Hippocampal formation (tissue), 2 donors: ENCODE measurements at regions not wholly inside any gene's neighbourhood (a gene's known extent, or its start where the extent isn't known, plus 50 kb on each side); places are given as distances from the start of the nearest gene placed in this dataset.
"Not testable (repeated sequence)": the region's sequence is repeated elsewhere in the genome, so short reads cannot be mapped to it uniquely, and the experiment has no call there.

Experiments
- DNase-seq, 2 donors: peaks; one replicate each; lab custom pipeline; 2025; lab: John Stamatoyannopoulos, UW

DNA sequence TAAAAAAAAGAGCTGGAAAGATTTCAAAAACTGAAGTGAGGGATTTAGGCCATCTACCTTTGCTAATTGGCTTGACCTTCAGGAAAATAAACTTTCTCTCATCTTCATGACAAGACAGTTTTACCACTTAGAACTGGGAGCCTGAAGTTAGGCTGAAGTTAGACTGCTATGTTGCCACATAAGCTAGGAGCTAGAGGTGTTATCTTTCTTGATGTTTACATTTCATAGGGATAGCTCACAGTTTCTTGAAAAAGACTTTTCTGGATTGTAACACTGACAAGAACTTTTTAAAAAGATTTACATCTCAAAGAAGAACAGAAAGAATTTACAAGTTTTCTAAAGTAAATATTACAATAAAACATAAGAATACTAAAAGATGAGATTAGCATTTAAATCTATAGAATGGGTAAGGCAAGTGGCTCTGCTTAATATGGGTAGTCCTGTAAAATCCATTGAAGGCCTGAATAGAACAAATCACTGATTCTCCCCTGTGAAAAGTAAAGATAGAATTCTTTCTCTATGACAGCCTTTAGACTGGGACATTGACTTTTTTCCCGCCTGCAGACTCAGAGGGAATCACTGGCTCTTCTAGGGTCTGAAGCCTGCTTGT, 1665.4 kb upstream of the CDH9 start:
- DNase-seq: no peak

DNA sequence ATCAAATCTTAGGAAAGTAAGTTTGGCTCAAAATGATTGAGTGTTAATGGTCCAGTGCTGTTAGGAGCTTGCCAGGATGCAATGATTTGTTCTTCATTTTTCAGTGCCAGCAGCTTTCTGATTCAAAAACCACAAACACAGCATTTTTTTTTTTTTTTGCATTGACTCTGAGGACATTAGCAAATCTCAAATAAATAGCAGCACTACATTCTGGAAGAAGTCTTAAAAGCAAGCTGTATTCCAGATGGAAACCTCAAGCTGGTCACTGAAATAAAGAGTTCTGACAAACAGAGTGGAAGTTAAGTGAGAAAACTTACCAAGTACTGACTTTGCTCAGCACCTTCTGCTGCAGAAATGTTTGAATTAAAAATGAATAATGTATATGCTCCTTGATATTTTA, 1653.1 kb upstream of the CDH9 start:
- DNase-seq: no peak

DNA sequence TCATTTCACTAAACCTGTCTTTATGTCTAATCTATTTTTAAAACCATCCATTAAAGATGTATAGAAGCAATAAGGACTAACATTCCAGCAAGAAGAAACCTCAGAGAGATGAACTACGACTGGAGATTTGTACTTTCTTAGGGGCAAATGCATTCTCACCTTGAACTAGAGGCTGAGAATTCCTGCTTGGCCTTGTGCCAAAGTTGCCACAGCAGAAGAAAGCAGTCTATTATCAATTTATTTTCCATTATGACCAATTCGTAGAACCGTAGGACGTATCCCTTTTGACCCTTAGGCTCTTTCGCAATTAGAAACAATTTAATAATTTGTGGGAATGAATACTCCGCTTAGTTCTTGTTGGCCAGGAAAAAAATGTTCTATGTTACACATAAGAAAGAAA, 1647.4 kb upstream of the CDH9 start:
- no peak for DNase-seq

DNA sequence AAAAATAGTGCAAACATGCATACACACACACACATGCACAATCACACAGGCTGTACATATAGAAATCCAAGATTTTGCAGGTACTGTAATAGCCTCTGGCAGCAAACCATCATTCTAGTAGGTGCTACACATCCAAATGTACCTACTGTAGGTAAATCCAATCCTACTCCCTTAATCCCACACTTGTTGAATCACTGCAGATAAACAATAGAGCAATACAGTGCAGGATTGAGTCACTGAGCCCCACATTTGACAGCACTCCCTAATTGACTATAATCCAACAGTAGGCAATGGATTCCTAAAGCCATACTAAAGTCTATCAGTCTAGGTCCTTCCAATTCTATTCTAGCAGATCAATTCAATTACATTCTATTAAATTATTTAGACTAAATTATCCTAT, 1640.5 kb upstream of the CDH9 start:
- no peak for DNase-seq

DNA sequence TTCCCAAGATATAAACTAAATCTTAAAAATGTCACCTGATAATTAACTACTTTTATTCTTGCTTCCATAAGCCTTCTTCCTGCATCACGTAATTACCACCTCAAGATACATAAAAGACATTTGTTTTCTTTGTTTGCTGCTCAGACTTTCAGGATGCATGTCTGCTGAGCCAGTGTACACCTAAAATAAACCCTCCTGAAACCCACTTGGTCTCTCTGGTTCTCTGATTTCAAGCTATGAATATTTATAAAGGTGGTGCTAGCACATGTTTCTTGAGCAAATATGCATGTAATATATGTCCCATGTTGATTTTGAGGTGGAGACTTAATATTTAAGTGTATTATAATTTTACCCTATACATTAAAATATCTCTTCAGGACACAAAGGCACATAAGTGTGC, 1627.7 kb upstream of the CDH9 start:
- DNase-seq: no peak

DNA sequence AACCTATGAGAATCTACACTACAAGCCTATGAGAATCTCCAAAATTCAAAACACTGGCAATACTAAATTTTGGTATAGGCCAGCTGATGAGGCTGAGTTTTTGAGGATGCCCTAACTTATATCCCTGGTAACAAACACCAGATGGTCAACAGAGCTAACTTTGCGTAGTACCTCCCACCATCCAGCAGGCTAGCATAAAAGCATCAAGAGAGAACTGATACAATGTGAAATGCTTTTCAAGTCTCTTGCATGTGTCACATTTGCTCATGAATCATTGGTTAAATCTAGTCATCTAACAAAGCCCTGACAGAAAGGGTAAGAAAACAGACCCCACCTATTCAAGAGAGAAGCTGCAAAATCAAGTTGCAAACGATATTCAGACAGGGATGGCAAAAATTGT, 1609.7 kb upstream of the CDH9 start:
- DNase-seq: no peak

DNA sequence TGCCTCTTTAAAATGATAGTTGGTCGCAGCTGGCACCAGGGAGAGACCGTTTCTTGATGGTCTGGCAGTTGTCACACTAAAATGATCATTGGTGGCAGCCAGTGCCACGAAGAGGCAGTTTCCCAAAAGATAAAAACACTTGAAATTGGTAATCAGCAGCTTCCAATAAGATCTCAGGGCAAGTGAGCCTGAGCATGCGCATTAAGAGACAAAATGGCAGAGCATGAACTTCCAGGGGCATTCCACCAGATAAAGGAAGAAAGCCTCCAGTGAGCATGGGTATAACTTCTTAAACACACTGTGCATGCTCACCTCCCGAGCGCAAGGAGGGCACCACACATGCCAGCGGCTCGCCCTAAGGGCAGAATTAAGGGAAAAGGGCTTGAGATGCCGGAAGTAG, 1594.2 kb upstream of the CDH9 start:
- no peak for DNase-seq

DNA sequence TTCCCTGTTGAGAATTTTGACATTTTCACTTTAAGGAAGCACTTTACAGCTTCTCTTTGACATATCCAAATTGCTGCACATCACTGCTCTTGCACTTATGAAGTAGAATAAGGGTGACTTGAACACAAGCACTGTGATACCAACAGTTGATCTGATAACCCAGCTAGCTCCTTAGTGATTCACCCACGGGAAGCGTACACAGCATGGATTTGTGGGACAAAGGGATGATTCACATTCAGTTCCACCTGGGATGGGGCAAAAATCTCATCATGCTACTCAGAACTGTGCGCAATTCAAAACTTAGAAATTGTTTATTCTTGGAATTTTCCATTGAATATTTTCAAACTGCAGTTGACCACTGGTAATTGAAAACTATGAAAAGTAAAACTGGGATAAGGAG, 1565.5 kb upstream of the CDH9 start:
- no peak for DNase-seq

DNA sequence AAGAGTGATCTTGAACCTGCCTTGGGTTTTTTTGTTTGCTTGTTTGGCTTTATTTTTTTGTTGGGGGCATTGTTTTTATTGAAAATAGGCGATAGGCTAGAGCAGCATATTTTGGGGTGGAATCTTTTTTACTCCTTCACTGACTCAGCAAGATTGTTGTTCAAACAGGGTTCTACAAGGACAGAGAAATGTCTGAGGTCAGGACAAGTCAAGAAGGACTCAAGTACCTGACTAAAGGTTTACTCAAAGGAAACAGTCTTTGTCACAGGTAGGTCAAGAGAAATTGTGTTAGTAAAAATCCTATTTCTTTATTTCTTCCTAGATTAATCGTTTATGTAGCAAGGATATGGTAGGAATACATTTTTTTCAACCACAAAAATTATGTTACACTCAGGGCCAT, 1564.0 kb upstream of the CDH9 start:
- DNase-seq: no peak

DNA sequence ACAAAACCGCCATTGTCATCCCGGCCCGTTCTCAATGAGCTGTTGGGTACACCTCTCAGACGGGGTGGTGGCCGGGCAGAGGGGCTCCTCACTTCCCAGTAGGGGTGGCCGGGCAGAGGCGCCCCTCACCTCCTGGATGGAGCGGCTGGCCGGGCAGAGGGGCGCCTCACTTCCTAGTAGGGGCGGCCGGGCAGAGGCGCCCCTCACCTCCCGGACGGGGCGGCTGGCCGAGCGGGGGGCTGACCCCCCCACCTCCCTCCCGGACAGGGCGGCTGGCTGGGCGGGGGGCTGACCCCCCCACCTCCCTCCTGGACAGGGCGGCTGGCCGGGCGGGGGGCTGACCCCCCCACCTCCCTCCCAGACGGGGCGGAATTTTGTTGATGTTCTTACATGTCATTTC, 1558.3 kb upstream of the CDH9 start:
- not testable (repeated sequence) for DNase-seq

DNA sequence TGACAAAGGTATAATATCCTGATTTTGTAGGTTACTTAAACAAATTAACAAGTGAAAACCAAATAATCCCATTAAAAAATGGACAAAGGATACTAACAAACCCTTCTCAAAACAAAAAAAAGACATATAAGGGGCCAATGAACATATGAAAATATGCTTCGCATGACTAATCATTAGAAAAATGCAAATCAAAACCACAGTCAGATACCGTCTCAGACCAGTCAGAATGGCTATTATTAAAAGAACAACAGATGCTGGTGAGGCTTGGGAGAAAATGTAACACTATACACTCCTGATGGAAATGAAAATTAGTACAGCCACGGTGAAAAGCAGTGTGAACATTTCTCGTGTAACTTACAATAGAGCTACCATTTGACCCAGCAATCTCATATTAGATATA, 1542.2 kb upstream of the CDH9 start:
- DNase-seq: no peak

DNA sequence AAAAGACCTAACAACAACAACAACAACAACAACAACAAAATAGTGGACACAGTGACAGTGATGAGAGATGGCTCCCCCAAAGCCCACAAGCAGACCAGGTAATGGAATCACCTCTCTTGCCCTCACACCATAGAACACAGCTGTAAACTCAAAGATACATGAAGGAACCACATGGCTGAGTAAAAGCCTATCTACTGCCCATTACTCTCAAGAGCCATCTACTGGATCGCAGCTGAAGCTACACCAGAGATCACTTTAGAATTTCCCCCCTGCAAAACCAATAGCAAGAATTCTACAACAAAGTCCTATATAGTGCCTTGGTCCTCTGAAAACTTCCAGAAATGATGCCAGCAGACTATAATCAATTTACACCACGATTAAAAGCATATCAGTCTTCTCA, 1537.6 kb upstream of the CDH9 start:
- no peak for DNase-seq

DNA sequence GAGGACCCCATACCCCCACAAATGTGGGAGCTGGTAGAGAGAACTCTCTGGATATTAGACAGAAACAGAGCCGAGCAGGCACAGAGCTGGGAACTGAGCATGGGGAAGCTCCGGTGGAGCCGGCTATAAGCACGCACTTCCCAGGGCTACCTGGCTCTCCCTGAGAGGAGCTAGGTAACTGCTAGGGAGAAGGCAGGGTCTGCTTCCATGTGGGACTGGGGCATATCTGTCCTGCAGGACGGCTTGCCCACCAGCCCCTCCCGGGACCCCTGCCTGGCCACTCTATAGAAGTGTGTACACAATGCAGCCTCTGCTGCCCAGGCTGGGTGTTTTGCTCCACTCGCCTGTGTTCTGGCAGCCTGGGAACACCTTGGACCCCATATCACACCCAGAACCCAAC, 1537.0 kb upstream of the CDH9 start:
- no peak for DNase-seq

DNA sequence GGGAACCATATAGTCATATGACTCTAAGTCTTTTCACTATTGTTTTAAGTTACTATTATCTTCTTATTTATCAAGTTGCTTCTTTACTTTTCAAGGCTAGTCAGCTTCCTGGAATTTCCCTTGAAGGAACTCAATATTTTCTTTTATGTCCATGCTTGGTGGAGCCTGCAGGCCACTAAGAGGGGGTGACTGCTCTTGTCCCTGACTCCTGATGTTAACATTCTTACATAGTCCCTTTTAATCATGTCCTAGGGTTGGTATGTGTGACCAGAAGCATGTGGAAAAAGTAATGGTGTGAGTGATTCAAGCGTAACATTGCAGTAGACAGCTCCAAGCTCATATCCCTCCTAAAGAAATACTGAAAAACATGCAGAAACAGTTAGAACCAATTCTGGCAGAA, 1536.2 kb upstream of the CDH9 start:
- no peak for DNase-seq

DNA sequence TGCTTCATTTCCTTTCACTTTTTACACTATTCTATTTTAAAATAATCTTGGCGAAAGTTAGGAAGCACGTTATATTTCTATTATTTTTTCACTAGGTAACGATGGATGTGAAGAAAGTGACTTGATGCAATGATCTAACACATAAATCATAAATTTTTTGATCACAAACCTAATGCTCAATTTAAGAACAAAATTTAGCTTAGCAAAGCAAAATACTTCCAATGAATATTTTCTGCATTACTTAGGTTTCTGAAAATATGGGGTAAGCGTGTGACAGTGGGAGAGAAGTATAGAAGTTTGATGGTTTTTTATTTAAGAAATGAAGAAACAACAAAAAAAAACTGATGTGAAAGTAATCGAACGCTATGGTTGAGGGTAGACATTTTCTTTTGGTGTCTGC, 1528.7 kb upstream of the CDH9 start:
- no peak for DNase-seq

DNA sequence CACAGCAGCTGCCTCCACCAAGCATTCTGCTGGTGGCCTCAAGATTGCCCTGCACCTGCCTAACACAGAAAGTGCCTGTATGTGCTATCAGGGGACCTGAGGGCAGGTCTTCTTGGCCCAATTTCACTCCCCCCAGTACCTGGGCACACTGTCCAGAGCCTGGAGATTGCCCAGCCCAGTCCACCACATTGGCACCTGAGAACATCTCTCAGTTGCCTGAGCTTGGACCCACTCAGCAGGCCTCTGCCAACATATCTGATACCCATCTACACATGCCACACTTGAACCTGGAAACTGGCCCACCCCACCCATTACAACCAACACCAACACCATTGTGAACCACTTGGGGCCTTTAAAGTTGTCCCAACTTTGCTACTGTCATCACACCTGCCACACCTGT, 1523.1 kb upstream of the CDH9 start:
- no peak for DNase-seq

DNA sequence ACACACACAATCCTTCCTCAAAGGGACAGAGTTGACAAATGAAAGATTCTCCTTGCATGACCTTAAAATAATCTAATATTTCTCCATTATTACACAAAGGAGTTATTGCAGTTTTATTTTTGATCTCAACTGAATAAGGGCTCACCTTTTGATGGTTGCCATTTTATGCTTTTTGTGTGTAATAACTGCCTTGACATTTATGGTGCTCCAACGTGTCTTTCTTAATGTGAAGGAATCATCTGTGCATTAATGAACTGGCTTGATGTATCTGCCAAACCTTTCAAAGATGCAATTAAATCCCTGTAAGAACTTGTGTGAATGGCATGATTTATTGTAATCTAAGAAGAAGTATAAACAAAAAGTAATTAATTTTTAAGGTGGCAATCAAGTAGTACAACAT, 1519.8 kb upstream of the CDH9 start:
- no peak for DNase-seq

DNA sequence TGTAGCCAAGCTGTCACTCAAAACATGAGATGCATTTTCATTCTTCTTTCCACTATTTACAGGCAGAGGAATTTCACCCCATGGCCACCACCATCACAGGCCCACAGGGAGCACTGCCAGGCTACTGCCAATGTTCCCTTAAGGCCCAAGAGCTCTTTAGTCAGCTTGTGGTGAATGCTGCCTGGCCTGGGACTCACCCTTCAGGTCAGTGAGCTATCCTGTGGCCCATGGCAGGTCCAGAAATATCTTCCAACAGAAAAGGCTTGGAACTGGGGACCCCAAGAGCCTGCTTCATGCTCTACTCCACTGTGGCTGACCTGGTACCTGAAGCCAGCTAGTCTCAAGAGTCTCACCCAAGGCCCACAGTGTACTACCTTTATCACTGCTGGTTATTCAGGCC, 1518.7 kb upstream of the CDH9 start:
- DNase-seq: no peak

DNA sequence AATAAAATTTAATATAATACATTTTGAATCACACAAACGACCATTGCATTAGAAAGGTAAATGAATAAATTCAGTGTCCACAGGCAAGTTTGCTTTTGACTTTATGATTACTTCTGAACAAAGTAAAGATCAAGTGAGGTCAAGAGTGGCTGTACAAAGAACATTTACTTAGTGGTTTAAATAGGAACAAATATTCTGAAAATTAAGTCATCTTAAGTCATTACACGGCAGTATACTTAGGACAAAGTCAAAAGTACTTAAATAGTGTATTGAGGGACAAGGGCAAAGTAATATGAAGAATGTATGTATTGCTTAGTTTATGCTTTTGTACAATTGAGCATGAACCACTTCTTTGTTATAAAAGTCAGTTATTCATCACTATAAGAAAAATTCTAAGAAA, 1511.2 kb upstream of the CDH9 start:
- no peak for DNase-seq

DNA sequence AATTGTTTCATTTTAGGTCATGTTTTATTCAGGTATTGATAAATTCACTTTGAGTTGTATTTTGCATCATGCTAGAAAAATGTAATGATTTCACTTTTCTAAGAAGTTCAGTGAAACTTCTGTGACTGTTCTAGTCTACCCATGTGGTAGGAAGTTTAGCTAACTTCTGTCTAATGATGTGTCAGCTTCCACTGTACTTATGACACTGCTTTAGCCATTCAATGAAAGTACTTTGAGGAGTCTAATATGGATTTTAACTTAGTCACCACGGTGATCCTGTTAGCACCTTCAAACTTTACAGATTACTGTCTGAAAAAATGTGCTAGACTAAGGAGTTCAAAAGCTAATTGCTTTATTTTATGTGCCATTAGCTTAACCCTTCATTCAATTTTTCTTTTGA, 1510.5 kb upstream of the CDH9 start:
- no peak for DNase-seq

DNA sequence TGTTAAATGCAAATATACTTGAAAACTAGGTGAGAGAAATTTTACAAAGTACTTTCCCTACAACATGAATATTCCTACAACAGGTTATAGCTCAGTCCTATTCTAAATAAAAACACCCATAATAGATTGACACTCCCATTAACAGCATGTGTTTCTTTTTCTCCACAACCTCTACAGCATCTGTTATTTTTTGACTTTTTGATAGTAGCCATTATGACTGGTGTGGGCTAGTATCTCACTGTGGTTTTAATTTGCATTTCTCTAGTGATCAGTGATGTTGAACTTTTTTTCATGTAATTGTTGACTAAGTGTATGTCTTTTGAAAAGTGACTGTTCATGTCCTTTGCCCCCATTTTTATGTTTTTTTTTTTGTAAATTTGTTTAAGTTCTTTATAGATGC, 1506.1 kb upstream of the CDH9 start:
- DNase-seq: no peak

DNA sequence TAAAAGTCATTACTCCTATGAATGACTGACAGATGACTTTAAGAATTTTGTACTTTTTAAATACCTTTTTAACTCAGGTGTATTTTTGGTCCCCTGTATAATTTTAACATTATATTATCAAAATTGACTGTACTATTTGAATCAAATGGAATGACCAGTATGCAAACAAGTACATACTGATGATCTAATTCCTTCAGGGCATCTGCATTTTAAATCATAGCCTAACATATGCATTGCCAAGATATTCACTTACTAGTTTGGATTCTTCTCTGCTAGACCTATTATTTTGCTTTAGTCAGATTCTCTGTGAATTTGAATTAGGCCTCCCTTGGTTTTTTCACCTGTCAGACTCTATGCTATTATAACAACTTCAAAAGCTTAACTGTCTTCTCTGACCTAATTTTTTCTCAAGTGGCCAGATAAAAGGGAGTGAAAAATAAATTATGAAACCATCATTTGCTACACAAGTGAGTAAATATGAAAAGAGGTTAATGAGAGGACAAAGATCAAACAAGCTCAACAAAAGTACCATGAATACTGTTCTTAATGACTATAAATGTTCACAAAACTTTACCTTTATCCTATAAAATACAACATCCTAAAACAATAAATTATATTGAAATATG, 1505.2 kb upstream of the CDH9 start:
- DNase-seq: no peak

DNA sequence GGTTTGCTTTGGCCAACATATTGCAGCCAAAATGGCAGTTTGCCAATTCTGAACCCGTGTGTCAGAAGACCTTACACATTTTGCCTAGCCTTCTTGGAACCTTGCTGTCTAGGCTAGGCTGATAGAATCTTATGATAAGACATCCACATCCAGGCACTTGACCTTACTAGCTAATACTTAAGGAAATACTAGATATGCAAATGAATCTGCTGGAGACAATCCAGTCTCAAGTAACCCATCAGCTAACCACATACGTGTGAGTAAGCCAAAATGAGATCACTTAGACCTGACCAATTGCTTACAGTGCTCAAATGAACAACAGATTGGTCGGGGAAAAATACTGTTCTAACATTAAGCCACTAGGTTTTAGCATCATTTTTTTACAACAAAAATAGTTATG, 1504.6 kb upstream of the CDH9 start:
- no peak for DNase-seq

DNA sequence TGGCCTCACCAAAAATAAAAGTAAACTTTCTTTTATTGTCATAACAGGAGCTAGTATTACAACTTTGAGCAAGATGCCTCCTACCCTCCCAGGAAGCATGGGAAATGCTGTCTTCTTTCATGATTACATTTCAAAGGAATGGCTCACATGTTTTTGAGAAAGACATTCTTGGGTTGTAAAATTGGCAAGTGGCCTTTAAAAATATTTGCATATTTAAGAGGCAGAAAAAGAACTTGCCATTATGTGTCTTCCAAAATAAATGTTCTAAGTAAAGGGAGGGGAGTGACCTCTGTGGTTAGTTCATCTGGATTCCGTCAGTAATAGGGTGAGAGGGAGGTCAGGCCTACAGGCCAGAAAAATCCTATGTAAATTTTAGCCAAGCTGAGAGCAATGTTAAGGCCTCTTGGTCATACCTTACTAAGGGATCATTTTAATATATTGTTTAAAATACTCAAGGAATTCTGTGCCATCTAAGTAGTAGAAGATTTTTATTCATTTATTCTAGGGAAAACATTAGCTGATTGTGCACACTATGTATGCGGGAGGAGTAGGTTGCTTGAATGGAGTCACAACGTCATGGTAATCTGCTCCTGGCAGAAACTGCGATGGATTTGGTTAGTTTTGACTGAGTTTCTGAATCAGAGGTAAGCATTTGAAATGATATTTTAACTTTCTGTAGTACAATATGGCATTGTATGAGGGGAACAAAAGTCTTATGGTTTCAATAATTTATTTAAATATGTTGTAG, 1485.7 kb upstream of the CDH9 start:
- no peak for DNase-seq
